ENCODE measurements at regions not wholly inside any gene's neighbourhood (a gene's known extent, or its start where the extent isn't known, plus 50 kb on each side); places are given as distances from the start of the nearest gene placed in this dataset.

DNA sequence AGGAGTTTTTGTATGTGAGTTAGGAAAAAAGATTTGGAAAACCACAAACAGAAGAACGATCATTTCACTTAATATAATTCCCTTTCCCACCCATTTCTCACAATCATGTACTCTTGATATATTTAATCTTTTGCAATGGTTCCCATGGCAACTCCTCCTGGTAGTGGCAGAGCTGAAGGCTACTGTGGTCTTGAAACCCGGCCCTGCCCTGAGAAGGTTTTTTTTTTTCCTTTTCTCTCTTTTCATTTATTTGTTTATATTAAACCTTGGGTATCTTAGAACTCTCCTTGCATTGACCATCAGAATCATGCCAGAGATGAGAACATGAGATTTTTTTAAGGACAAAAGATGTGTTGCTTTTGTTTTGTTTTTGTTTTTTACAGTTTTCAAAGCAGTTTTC is 566.1 kb upstream of the NRP1 start:
- no peaks in the 10 kb centered on the region for H4K20me1 ChIP-seq (ENCODE audit: insufficient read depth, low read length)
- H3K4me1 ChIP-seq (ENCODE audit: insufficient read depth, low read length, severe bottlenecking) = no peaks in the 10 kb centered on the region
- H3K36me3 ChIP-seq (ENCODE audit: insufficient read depth, low read length) = no peaks in the 10 kb centered on the region
- H3K4me2 ChIP-seq (ENCODE audit: low read length) = no peak overlapping the region
- no peak for TF ChIP-seq EZH2 (IDR thresholded peaks at IDR 0.05; ENCODE audit: borderline replicate concordance, low read length)
- TF ChIP-seq, protein P1, sequence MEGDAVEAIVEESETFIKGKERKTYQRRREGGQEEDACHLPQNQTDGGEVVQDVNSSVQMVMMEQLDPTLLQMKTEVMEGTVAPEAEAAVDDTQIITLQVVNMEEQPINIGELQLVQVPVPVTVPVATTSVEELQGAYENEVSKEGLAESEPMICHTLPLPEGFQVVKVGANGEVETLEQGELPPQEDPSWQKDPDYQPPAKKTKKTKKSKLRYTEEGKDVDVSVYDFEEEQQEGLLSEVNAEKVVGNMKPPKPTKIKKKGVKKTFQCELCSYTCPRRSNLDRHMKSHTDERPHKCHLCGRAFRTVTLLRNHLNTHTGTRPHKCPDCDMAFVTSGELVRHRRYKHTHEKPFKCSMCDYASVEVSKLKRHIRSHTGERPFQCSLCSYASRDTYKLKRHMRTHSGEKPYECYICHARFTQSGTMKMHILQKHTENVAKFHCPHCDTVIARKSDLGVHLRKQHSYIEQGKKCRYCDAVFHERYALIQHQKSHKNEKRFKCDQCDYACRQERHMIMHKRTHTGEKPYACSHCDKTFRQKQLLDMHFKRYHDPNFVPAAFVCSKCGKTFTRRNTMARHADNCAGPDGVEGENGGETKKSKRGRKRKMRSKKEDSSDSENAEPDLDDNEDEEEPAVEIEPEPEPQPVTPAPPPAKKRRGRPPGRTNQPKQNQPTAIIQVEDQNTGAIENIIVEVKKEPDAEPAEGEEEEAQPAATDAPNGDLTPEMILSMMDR (IDR thresholded peaks at IDR 0.05; ENCODE audit: low read length) = no peak
- no peak overlapping the region for H2AFZ ChIP-seq (ENCODE audit: low read length)
- no peak overlapping the region for H3K9ac ChIP-seq (ENCODE audit: low read length)
- no peak overlapping the region for H3K4me3 ChIP-seq (ENCODE audit: low read depth, low read length, poor library complexity, severe bottlenecking)
- H3K79me2 ChIP-seq (ENCODE audit: insufficient read depth, low read length) = no peaks in the 10 kb centered on the region
- H3K27ac ChIP-seq (ENCODE audit: low read depth, low read length, poor library complexity, severe bottlenecking) = no peak overlapping the region
- H3K27me3 ChIP-seq (ENCODE audit: insufficient read depth, low read length) = no peaks in the 10 kb centered on the region
- H3K9me3 ChIP-seq (ENCODE audit: low read length) = no peaks in the 10 kb centered on the region
- H3K9me2 ChIP-seq (ENCODE audit: low read depth, low read length) = no peaks in the 10 kb centered on the region
- H3F3A ChIP-seq (ENCODE audit: insufficient read depth, low read length) = no peaks in the 10 kb centered on the region

DNA sequence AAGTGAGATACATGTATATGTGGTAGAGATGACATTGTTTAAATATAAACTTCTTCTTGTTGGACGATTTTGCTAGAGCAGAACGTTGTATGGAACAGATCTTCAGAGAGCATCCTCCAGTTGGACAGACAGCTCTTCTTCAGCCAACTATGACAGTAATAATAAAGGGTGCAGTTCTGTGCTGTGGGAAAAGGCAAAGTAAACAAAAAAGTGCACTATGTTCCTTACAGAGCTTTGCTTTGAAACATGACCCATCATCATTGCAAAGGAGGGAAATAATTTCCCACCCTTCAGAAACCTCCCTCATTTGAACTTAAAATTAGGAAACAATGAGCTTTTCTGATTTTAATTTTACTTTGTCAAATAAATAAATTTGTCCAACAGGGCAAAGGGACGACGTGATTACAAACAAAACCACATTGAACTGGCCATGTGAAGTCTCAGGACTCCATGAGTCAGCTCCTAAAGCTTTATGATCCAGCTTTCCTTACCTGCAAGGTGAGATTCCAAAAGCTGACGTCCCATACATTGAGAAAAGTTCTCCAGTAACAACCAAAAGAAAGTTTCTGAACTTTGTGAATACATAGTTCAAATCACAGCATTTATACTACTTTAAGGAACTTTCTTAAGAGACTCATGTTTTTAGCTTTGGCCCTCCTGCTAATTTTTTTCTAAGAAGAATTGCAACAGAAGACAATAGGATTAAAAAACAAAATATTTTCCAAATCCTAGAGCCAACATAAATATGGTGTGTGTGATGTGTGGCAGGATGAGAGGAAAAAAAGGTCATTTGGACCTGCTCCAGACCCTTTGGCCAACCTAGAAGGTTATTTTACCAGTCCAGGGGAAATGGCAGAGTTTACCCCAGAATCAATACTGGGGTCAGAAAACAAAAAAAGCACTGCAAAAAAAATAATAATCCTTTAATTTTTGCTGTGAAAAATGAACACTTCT is 565.4 kb upstream of the NRP1 start:
- no peaks in the 10 kb centered on the region for H3K36me3 ChIP-seq (ENCODE audit: insufficient read depth, low read length)
- H3K79me2 ChIP-seq (ENCODE audit: insufficient read depth, low read length) = no peaks in the 10 kb centered on the region
- no peak overlapping the region for H3K4me2 ChIP-seq (ENCODE audit: low read length)
- H3K4me3 ChIP-seq (ENCODE audit: low read depth, low read length, poor library complexity, severe bottlenecking) = no peak overlapping the region
- no peak overlapping the region for H2AFZ ChIP-seq (ENCODE audit: low read length)
- no peak overlapping the region for H3K27ac ChIP-seq (ENCODE audit: low read depth, low read length, poor library complexity, severe bottlenecking)
- H4K20me1 ChIP-seq (ENCODE audit: insufficient read depth, low read length) = no peaks in the 10 kb centered on the region
- no peaks in the 10 kb centered on the region for H3K9me3 ChIP-seq (ENCODE audit: low read length)
- no peaks in the 10 kb centered on the region for H3K27me3 ChIP-seq (ENCODE audit: insufficient read depth, low read length)
- H3K9me2 ChIP-seq (ENCODE audit: low read depth, low read length) = no peaks in the 10 kb centered on the region
- H3K9ac ChIP-seq (ENCODE audit: low read length) = no peak overlapping the region
- no peaks in the 10 kb centered on the region for H3F3A ChIP-seq (ENCODE audit: insufficient read depth, low read length)
- H3K4me1 ChIP-seq (ENCODE audit: insufficient read depth, low read length, severe bottlenecking) = no peaks in the 10 kb centered on the region
- TF ChIP-seq EZH2 (IDR thresholded peaks at IDR 0.05; ENCODE audit: borderline replicate concordance, low read length) = no peak
- TF ChIP-seq, protein P1 (IDR thresholded peaks at IDR 0.05; ENCODE audit: low read length) = no peak

DNA sequence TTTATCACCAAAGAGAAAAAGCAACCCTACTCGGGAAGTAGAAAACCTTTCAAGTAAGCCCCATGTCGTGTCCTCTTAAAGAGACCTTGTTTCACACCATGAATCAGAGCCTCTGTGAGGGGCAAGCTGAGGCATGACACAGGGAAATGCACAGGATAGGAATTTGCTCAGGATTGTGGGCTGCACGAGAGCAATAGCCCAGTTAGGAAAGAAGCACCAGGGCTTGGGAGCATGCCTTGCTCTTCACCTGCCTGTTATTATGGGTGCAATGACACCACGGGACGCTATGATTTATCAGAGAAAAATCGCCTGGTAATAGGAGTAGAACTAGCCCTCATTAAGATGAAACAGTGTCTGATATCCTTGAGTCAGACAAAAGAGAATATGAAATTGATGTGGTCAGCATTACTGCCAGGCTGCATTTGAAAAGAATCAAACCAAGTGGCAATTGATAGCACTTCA is 562.9 kb upstream of the NRP1 start:
- Histone ChIP-seq H4K20me1 (ENCODE audit: insufficient read depth, low read length) (no peaks in the 10 kb centered on the region), H3K9me2 (ENCODE audit: low read depth, low read length) (no peaks in the 10 kb centered on the region), H3K4me2 (ENCODE audit: low read length) (no peak overlapping the region), H3K27me3 (ENCODE audit: insufficient read depth, low read length) (no peaks in the 10 kb centered on the region), H3K9me3 (ENCODE audit: low read length) (no peaks in the 10 kb centered on the region), H3K79me2 (ENCODE audit: insufficient read depth, low read length) (no peaks in the 10 kb centered on the region), H3K27ac (ENCODE audit: low read depth, low read length, poor library complexity, severe bottlenecking) (no peak overlapping the region), H3K4me1 (ENCODE audit: insufficient read depth, low read length, severe bottlenecking) (no peaks in the 10 kb centered on the region), H3F3A (ENCODE audit: insufficient read depth, low read length) (no peaks in the 10 kb centered on the region), H3K36me3 (ENCODE audit: insufficient read depth, low read length) (no peaks in the 10 kb centered on the region), H3K4me3 (ENCODE audit: low read depth, low read length, poor library complexity, severe bottlenecking) (no peak overlapping the region), H3K9ac (ENCODE audit: low read length) (no peak overlapping the region), H2AFZ (ENCODE audit: low read length) (no peak overlapping the region)
- TF ChIP-seq, protein P1 (IDR thresholded peaks at IDR 0.05; ENCODE audit: low read length) = no peak
- TF ChIP-seq EZH2 (IDR thresholded peaks at IDR 0.05; ENCODE audit: borderline replicate concordance, low read length) = no peak

Measured in OCI-LY1 (cell line).